UCSD-AML1 (cell line): ENCODE measurements at regions not wholly inside any gene's neighbourhood (a gene's known extent, or its start where the extent isn't known, plus 50 kb on each side); places are given as distances from the start of the nearest gene placed in this dataset.
"Not testable (repeated sequence)": the region's sequence is repeated elsewhere in the genome, so short reads cannot be mapped to it uniquely, and the experiment has no call there.

Experiments used
- DNase-seq: peaks from one replicate; lab custom pipeline; 2025; ENCODE audit not compliant: unreplicated experiment; lab: John Stamatoyannopoulos, UW

GRCh38 chr10:129213256-129213655 lies 253.8 kb upstream of the MGMT start:
- DNase-seq, result no peak

- not testable (repeated sequence) for DNase-seq
Observed at GRCh38 chr10:129213996-129214395, 253.0 kb upstream of the MGMT start.

- DNase-seq, result no peak
Observed at GRCh38 chr10:129219364-129219763, 247.7 kb upstream of the MGMT start.

GRCh38 chr10:129222436-129222835 lies 244.6 kb upstream of the MGMT start:
- DNase-seq, result no peak

GRCh38 chr10:129223363-129223762 lies 243.7 kb upstream of the MGMT start:
- DNase-seq, result no peak

GRCh38 chr10:129224065-129224464 lies 243.0 kb upstream of the MGMT start:
- DNase-seq, result no peak

- DNase-seq, result no peak
Observed at GRCh38 chr10:129231821-129232220, 235.2 kb upstream of the MGMT start.

GRCh38 chr10:129233351-129234148 lies 233.5 kb upstream of the MGMT start:
- no peak for DNase-seq

- no peak for DNase-seq
Observed at GRCh38 chr10:129236274-129236691, 230.8 kb upstream of the MGMT start.

GRCh38 chr10:129241461-129241860 lies 225.6 kb upstream of the MGMT start:
- no peak for DNase-seq

- no peak for DNase-seq
Observed at GRCh38 chr10:129244298-129244697, 222.7 kb upstream of the MGMT start.

GRCh38 chr10:129244757-129245156 lies 222.3 kb upstream of the MGMT start:
- no peak for DNase-seq

- no peak for DNase-seq
Observed at GRCh38 chr10:129253161-129253864, 213.7 kb upstream of the MGMT start.

- DNase-seq, result no peak
Observed at GRCh38 chr10:129253865-129254179, 213.2 kb upstream of the MGMT start.

GRCh38 chr10:129258283-129258923 lies 208.6 kb upstream of the MGMT start:
- no peak for DNase-seq

GRCh38 chr10:129259128-129259815 lies 207.8 kb upstream of the MGMT start:
- no peak for DNase-seq

GRCh38 chr10:129272176-129272575 lies 194.9 kb upstream of the MGMT start:
- DNase-seq, result no peak

GRCh38 chr10:129272866-129273650 lies 194.0 kb upstream of the MGMT start:
- DNase-seq, result no peak

GRCh38 chr10:129273860-129274259 lies 193.2 kb upstream of the MGMT start:
- no peak for DNase-seq

GRCh38 chr10:129274748-129275474 lies 192.1 kb upstream of the MGMT start:
- DNase-seq, result no peak
